GM12878 (cell line): ENCODE measurements at regions not wholly inside any gene's neighbourhood (a gene's known extent, or its start where the extent isn't known, plus 50 kb on each side); places are given as distances from the start of the nearest gene placed in this dataset.

Experiments
- ATAC-seq: fragments of 200-7000 bp; cut with Tn5 transposase; 3 replicates; pipeline ENCODE4 v1.9.1; 2020; ENCODE audit warnings: mild to moderate bottlenecking, moderate library complexity
- BruUV-seq: library from RNA; stranded (reverse); fragments of 400-500 nt; replicated peaks from 2 replicates; lab custom pipeline; 2021; lab: Mats Ljungman, UMichigan
- CTCF ChIA-PET: fragments of 300-600 bp; sonication (Branson Sonifier 250); formaldehyde crosslinking; extraction: SDS; loops from one replicate; lab custom pipeline; 2021; ENCODE audit warnings: inconsistent platforms; lab: Yijun Ruan, JAX
- POLR2A ChIA-PET: fragments of 350-600 bp; formaldehyde crosslinking; extraction: SDS; loops from one replicate; lab custom pipeline; 2021; ENCODE audit warnings: inconsistent platforms; lab: Charles Lee
- RAD21 ChIA-PET: fragments of 300-600 bp; sonication (Branson Sonifier 250); formaldehyde crosslinking; loops from one replicate; lab custom pipeline; 2023; ENCODE audit warnings: antibody characterized with exemption; ENCODE audit not compliant: unreplicated experiment; lab: Charles Lee
- SMC1A ChIA-PET: fragments of 300-600 bp; sonication (Branson Sonifier 250); formaldehyde crosslinking; loops from one replicate; lab custom pipeline; 2023; ENCODE audit not compliant: unreplicated experiment, uncharacterized antibody; lab: Charles Lee
- DNase-seq: peaks from one replicate; pipeline ENCODE4 v3.0.0-alpha.2; 2011; ENCODE audit warnings: low read depth, low spot score
- FAIRE-seq: peaks from 3 replicates; lab custom pipeline; 2011; peaks lifted over from hg19 to GRCh38; lab: Jason Lieb, UNC
- H2AFZ ChIP-seq: 2 replicates; pipeline ENCODE4 v1.6.0; 2011; ENCODE audit warnings: low read depth, low read length, control low read depth; ENCODE audit not compliant: control insufficient read depth
- H3K27ac ChIP-seq: 2 replicates; pipeline ENCODE4 v1.5.1; 2011; ENCODE audit warnings: control low read depth; ENCODE audit not compliant: control insufficient read depth, insufficient read depth
- H3K27me3 ChIP-seq, 2 experiments: replicated peaks in 1 of 2; 2 replicates each; pipeline versions ENCODE4 v1.6.0 to v1.6.1; 2011; ENCODE audit warnings: low read length in 1 of 2; ENCODE audit not compliant: control insufficient read depth in 2 of 2, insufficient read depth in 2 of 2
- H3K36me3 ChIP-seq, 2 experiments: 2 replicates each; pipeline ENCODE4 v1.5.1; 2011; ENCODE audit warnings: low read length in 1 of 2; ENCODE audit not compliant: control insufficient read depth in 2 of 2, insufficient read depth in 2 of 2
- H3K4me1 ChIP-seq: 2 replicates; pipeline ENCODE4 v1.6.1; 2011; ENCODE audit warnings: mild to moderate bottlenecking, low read length, moderate library complexity, mixed read lengths; ENCODE audit not compliant: control insufficient read depth, insufficient read depth
- H3K4me2 ChIP-seq: 2 replicates; pipeline ENCODE4 v1.6.0; 2011; ENCODE audit warnings: control low read depth; ENCODE audit not compliant: control insufficient read depth, insufficient read depth
- H3K4me3 ChIP-seq: fragments of 200-600 bp; sonication (generic); 2 replicates; pipeline ENCODE4 v1.5.1; 2016
- H3K79me2 ChIP-seq: 2 replicates; pipeline ENCODE4 v1.6.0; 2011; ENCODE audit warnings: low read length; ENCODE audit not compliant: control insufficient read depth, insufficient read depth
- H3K9ac ChIP-seq: 2 replicates; pipeline ENCODE4 v1.8.0; 2011; ENCODE audit warnings: low read length, control low read depth, mixed read lengths; ENCODE audit not compliant: control insufficient read depth, insufficient read depth
- H3K9me3 ChIP-seq: replicated peaks from 3 replicates; pipeline ENCODE4 v1.5.1; 2011; ENCODE audit warnings: mild to moderate bottlenecking, low read length; ENCODE audit not compliant: control insufficient read depth, insufficient read depth
- H4K20me1 ChIP-seq: 2 replicates; pipeline ENCODE4 v1.6.0; 2011; ENCODE audit not compliant: control insufficient read depth, insufficient read depth
- ATF2 ChIP-seq: IDR thresholded peaks from 2 replicates; pipeline ENCODE4 v1.6.1; 2012; ENCODE audit warnings: low read length, inconsistent platforms
- ATF7 ChIP-seq: fragments of 450-650 bp; IDR thresholded peaks from 2 replicates; pipeline ENCODE4 v1.6.1; 2016; ENCODE audit warnings: low read depth, mild to moderate bottlenecking
- BRCA1 ChIP-seq: IDR thresholded peaks from 2 replicates; pipeline ENCODE4 v1.6.1; 2011; ENCODE audit warnings: low read depth, low read length, improper control_type of control experiment
- CHD4 ChIP-seq: fragments of 200-600 bp; sonication (generic); IDR thresholded peaks from 2 replicates; pipeline ENCODE4 v1.6.1; 2016; ENCODE audit warnings: mild to moderate bottlenecking
- EED ChIP-seq: sonication (generic); IDR thresholded peaks from 2 replicates; pipeline ENCODE4 v1.6.1; 2016; ENCODE audit warnings: antibody characterized with exemption, low read depth
- JUND ChIP-seq: IDR thresholded peaks from 2 replicates; pipeline ENCODE4 v1.6.1; 2012; ENCODE audit warnings: low read depth, mild to moderate bottlenecking, low read length, improper control_type of control experiment, moderate library complexity
- MTA3 ChIP-seq: IDR thresholded peaks from 2 replicates; pipeline ENCODE4 v1.6.1; 2012; ENCODE audit warnings: low read length, inconsistent platforms, borderline replicate concordance
- NR2C2 ChIP-seq: IDR thresholded peaks from 2 replicates; pipeline ENCODE4 v1.6.1; 2011; ENCODE audit warnings: borderline replicate concordance, low read depth; ENCODE audit not compliant: control insufficient read depth, insufficient read length
- POU2F2 ChIP-seq: IDR thresholded peaks from 3 replicates; pipeline ENCODE4 v1.6.1; 2011; ENCODE audit warnings: low read depth, mild to moderate bottlenecking, low read length, borderline replicate concordance
- RELB ChIP-seq: fragments of 450-650 bp; IDR thresholded peaks from 2 replicates; pipeline ENCODE4 v1.6.1; 2017; ENCODE audit warnings: low read depth, mild to moderate bottlenecking, moderate library complexity
- SMC3 ChIP-seq: IDR thresholded peaks from 2 replicates; pipeline ENCODE4 v1.6.1; 2011; ENCODE audit warnings: low read length, improper control_type of control experiment, borderline replicate concordance
- TARDBP ChIP-seq: IDR thresholded peaks from 2 replicates; pipeline ENCODE4 v1.6.1; 2016; ENCODE audit warnings: borderline replicate concordance
- TCF3 ChIP-seq: IDR thresholded peaks from 2 replicates; pipeline ENCODE4 v1.6.1; 2012; ENCODE audit warnings: low read depth, mild to moderate bottlenecking, low read length, borderline replicate concordance; ENCODE audit not compliant: insufficient read depth
- TCF7 ChIP-seq: IDR thresholded peaks from 2 replicates; pipeline ENCODE4 v1.6.1; 2014; ENCODE audit warnings: antibody characterized with exemption, borderline replicate concordance
- ZNF622 ChIP-seq: fragments of 450-650 bp; IDR thresholded peaks from 2 replicates; pipeline ENCODE4 v1.6.1; 2017; ENCODE audit warnings: mild to moderate bottlenecking, inconsistent platforms
- WGBS: methylation state at CpG from one replicate; pipeline ENCODE4 v1.1.6; 2016; ENCODE audit warnings: low lambda C conversion rate; ENCODE audit not compliant: insufficient replicate concordance, insufficient coverage; ENCODE audit errors: missing lambda C conversion rate; 5-methylcytosine and 5-hydroxymethylcytosine counted together
- in situ Hi-C: fragments of 300-500 bp; cut with MboI; formaldehyde crosslinking; loops from 9 replicates; pipeline ENCODE4 v1.14.3; 2018; ENCODE audit warnings: mixed read lengths
- intact Hi-C: fragments of 100-400 bp; cut with micrococcal nuclease; formaldehyde crosslinking; loops from one replicate; pipeline ENCODE4 v1.14.2; 2022; ENCODE audit not compliant: unreplicated experiment

- H3K27me3 ChIP-seq = no peaks in the 10 kb centered on the region
- intact Hi-C loops = no loop called here
- no peak for FAIRE-seq
- no peak for DNase-seq
- no peaks in the 10 kb centered on the region for H3K79me2 ChIP-seq
- ChIA-PET CTCF (no interaction called here), POLR2A (no interaction called here), SMC1A (no interaction called here), RAD21 (no interaction called here)
- no peak overlapping the region for H3K4me2 ChIP-seq
- no peaks in the 10 kb centered on the region for H3K4me1 ChIP-seq
- H3K4me3 ChIP-seq = no peak overlapping the region
- no peak for ATAC-seq
- no peak for TF ChIP-seq JUND
- no peak for TF ChIP-seq TARDBP
- H3K9me3 ChIP-seq = peaks cover 1% of the 10 kb centered on the region; the same call in 1 of the 3 replicates
- H3K27ac ChIP-seq = no peak overlapping the region
- no peaks in the 10 kb centered on the region for H4K20me1 ChIP-seq
- H2AFZ ChIP-seq = no peak overlapping the region
- WGBS = 57% methylated on average over 19 of the region's 19 CpGs
- H3K9ac ChIP-seq = no peak overlapping the region
- no TSS peak for BruUV-seq
- in situ Hi-C loops = no loop called here
- H3K36me3 ChIP-seq = no peaks in the 10 kb centered on the region
Observed at GRCh38 chr6:169895926-169896761, 144.7 kb downstream of the ERMARD start.

GRCh38 chr6:169895000-169895759 is 143.8 kb downstream of the ERMARD start:
- H3K9ac ChIP-seq = no peak overlapping the region
- intact Hi-C loops (no loop called here), in situ Hi-C loops (no loop called here)
- no peaks in the 10 kb centered on the region for H3K79me2 ChIP-seq
- DNase-seq (no peak), ATAC-seq (no peak), FAIRE-seq (no peak)
- no TSS peak for BruUV-seq
- H2AFZ ChIP-seq = no peak overlapping the region
- no peak overlapping the region for H3K27ac ChIP-seq
- no peaks in the 10 kb centered on the region for H3K27me3 ChIP-seq
- WGBS = 35% methylated on average over 5 of the region's 7 CpGs
- H3K4me1 ChIP-seq = no peaks in the 10 kb centered on the region
- RAD21 ChIA-PET = no interaction called here
- H3K36me3 ChIP-seq = no peaks in the 10 kb centered on the region
- POLR2A ChIA-PET = no interaction called here
- SMC1A ChIA-PET = no interaction called here
- CTCF ChIA-PET = no interaction called here
- no peaks in the 10 kb centered on the region for H4K20me1 ChIP-seq
- H3K4me2 ChIP-seq = no peak overlapping the region
- H3K4me3 ChIP-seq = no peak overlapping the region
- H3K9me3 ChIP-seq = peaks cover 1% of the 10 kb centered on the region; the same call in 1 of the 3 replicates
- TF ChIP-seq TCF3 = no peak
- no peak for TF ChIP-seq MTA3
- no peak for TF ChIP-seq CHD4
- TF ChIP-seq EED = no peak
- no peak for TF ChIP-seq SMC3
- no peak for TF ChIP-seq BRCA1
- TF ChIP-seq ZNF622 = no peak
- TF ChIP-seq ATF7 = no peak
- TF ChIP-seq ATF2 = no peak
- TF ChIP-seq NR2C2 = no peak
- no peak for TF ChIP-seq TCF7
- no peak for TF ChIP-seq POU2F2
- no peak for TF ChIP-seq RELB
